ENCODE measurements at regions not wholly inside any gene's neighbourhood (a gene's known extent, or its start where the extent isn't known, plus 50 kb on each side); places are given as distances from the start of the nearest gene placed in this dataset.

GRCh38 chr11:92762121-92762540 lies 207.3 kb upstream of the MTNR1B start:
- no peak for DNase-seq (ENCODE audit: low read depth)

DNA sequence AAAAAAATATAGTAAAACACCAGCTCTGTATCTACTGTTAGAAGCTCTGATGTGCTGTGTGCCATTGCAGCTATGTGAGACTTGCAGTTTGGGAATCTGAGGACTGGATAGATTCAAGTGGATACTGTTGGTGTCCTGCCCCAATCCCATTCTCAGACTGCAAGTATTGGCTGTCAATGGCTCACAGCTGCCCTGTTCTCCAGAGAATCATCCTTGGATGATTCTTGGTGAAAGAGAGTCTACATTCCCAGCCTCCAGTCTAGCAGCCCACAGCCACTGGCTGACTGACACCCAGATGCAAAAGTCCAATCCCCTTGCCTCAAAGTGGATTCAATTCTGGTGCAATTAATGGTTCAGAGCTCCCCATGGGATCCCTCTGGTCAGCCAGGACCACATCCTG lies 206.1 kb upstream of the MTNR1B start:
- DNase-seq (ENCODE audit: low read depth) = no peak

DNA sequence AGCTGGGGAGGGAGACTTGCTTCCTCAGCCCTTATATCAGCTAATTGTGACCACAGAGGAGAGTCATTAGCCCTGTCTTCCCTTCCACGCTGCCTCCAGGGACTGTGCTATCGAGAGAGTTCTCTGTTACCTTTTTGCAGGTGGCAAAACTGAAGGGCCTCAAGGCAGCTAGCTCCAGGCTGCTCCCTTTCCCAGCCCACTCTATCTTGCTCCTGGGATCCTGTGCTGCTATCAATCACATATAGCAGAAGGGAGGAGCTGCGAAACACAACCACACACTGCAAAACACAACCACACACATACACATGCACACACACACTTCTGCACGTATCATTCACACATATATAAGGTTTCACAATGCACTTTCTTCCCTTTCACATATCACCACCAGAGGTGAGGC lies 205.3 kb upstream of the MTNR1B start:
- no peak for DNase-seq (ENCODE audit: low read depth)

DNA sequence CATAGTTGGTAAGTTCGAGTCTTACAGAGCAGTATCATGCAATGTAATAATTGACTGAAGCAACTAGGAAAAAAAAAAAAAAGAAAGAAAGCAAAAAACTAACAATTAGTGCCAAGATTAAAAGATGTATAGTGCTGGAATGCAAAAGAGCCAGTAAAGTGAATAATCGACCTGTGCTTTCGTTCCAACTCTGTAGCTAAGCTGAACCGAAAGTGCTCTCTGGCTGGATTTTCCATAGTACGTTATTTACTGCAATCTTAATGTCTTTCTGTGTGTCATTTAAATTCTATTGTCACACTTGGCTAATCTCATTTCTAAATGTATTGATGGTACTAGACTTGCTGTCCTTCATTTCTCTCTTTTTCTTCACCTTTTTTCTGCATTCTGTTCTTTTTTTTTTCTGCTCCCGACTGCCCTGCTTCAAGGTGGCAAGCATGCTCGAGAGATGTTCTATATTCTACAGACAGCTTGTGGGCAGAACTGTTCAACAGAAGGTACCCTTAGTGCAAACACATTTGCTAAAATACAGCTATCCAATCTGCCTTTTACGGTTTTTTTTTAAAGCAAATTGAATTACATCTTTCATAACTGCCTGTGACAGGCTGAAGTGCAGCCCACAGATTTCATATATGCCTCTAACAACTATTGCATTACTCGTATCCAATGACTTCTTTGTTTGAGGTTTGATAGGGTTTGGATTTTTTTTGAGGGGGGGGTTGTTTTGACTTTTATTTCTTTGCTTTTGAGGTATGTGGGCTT lies 204.2 kb upstream of the MTNR1B start:
- DNase-seq (ENCODE audit: low read depth) = no peak

- no peak for DNase-seq (ENCODE audit: low read depth)
These were observed 203.5 kb upstream of the MTNR1B start for GRCh38 chr11:92765965-92766371.

DNA sequence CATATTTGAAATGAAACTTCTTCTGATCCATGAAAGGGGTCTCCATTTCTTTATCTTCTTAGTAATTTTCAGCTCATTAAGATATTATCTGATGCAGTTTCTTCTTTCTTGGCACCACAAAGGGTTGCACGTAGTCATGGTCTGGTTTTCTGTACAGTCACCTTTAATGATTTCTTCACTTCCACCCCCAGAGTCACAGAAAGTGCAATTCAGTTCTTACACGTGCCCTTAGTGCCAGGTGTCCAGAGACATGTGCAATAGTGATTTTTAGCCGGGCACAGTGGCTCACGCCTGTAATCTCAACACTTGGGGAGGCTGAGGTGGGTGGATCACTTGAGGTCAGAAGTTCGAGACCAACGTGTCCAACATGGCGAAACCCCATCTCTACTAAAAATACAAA lies 202.8 kb upstream of the MTNR1B start:
- DNase-seq (ENCODE audit: low read depth) = no peak

GRCh38 chr11:92767416-92767815 lies 202.0 kb upstream of the MTNR1B start:
- DNase-seq (ENCODE audit: low read depth) = no peak

GRCh38 chr11:92768121-92768840 lies 201.2 kb upstream of the MTNR1B start:
- DNase-seq (ENCODE audit: low read depth) = no peak

DNA sequence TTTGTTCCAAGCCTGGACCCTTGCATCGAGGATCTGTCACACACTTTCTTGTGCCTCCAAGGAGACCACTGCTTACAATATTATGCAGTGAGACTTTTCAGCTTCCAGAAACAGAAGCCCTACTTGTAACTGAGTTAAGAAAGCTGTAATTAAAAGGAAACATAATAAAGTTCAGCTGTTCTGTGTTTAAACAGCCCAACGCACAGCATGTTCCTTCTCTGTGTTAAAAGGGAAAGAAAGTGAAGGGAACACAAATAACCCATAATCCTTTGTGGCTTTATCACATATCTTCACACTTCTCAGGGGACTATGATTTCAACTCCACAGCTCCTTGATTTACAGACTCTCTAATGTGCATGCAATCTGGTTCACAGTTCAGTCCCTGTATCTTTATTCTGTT lies 200.3 kb upstream of the MTNR1B start:
- DNase-seq (ENCODE audit: low read depth) = no peak

DNA sequence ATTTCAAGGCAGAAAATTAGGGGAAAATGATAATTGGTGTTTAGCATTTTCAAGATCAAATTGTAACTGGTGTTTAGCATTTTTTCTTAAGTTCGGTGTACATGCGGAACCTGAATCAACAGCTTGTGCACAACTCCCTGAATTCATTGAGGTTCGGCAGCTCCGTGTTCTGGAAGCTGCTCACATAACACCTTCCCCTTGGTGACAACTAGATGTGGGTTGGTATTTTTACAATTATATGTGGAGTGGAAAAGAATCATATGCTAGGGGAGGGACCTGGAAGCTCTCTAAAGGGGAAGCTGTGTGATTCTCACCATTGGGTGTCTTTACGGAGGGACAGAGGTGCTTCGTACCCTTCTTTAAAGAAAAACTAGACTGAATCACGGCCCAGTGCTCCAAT lies 199.0 kb upstream of the MTNR1B start:
- DNase-seq (ENCODE audit: low read depth) = no peak

- no peak for DNase-seq (ENCODE audit: low read depth)
These were observed 198.5 kb upstream of the MTNR1B start for GRCh38 chr11:92770981-92771380.

GRCh38 chr11:92771701-92772100 lies 197.8 kb upstream of the MTNR1B start:
- DNase-seq (ENCODE audit: low read depth) = no peak

GRCh38 chr11:92775003-92775676 lies 194.3 kb upstream of the MTNR1B start:
- DNase-seq (ENCODE audit: low read depth) = no peak

GRCh38 chr11:92776676-92777075 lies 192.8 kb upstream of the MTNR1B start:
- no peak for DNase-seq (ENCODE audit: low read depth)

GRCh38 chr11:92779746-92780145 lies 189.7 kb upstream of the MTNR1B start:
- DNase-seq (ENCODE audit: low read depth) = no peak

GRCh38 chr11:92781151-92781550 lies 188.3 kb upstream of the MTNR1B start:
- DNase-seq (ENCODE audit: low read depth) = no peak

GRCh38 chr11:92782806-92783205 lies 186.6 kb upstream of the MTNR1B start:
- DNase-seq (ENCODE audit: low read depth) = no peak

DNA sequence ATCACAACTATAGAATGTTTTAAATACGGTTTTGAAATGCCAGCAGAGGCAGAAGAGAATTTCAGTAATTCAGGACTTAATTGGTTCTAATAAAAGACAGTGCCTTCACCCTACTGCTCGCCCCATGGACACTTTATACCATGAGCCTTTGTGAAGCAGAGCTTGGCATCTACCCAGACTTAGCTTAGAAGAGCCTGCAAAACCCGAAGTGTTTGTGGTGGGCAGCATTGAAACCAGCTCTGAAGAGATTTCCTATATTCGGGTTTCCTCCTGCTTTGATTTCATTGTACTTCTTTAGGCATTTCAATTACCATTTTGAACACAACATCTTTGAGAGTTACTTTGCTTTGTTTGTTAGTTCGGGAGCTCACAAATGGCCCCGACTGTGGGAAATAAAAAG lies 185.1 kb upstream of the MTNR1B start:
- no peak for DNase-seq (ENCODE audit: low read depth)

GRCh38 chr11:92787638-92788037 lies 181.8 kb upstream of the MTNR1B start:
- DNase-seq (ENCODE audit: low read depth) = no peak

DNA sequence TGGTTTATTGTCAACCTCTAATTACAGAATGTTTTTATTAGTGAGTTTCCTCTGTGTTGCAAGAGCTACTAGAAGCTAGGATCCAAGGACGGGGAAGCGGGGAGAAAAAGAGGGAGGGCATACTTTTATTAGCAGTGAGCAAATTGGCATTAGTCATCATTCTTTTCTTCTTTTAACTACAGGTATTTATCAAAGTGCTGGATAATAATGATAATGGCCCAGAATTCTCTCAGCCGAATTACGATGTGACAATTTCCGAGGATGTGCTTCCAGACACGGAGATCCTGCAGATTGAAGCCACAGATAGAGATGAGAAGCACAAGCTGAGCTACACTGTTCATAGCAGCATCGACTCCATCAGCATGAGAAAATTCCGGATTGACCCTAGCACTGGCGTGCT lies 179.7 kb upstream of the MTNR1B start:
- DNase-seq (ENCODE audit: low read depth) = no peak

GRCh38 chr11:92790366-92790765 lies 179.1 kb upstream of the MTNR1B start:
- no peak for DNase-seq (ENCODE audit: low read depth)

- DNase-seq (ENCODE audit: low read depth) = no peak
These were observed 178.4 kb upstream of the MTNR1B start for GRCh38 chr11:92790926-92791616.

DNA sequence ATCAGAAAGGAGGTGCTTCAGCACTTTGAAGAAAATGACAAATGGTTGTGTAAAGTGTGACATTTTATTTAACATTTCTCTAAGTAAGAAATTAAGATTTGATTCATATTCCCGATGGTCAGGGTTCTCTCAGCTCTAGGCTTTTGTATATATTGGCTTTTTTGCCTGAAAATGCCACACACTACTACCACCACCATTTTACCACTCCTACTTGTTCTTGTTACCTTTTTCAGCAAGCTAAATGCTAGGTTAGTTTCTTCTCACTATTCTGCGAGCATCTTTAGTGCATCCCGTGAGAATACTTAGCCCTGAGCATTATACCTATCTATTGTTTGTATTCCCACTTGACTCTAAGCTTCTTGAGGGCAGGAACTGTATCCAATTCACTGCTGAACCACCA lies 177.6 kb upstream of the MTNR1B start:
- no peak for DNase-seq (ENCODE audit: low read depth)

Data from GM04503 (cell line).